ENCODE measurements at regions not wholly inside any gene's neighbourhood (a gene's known extent, or its start where the extent isn't known, plus 50 kb on each side); places are given as distances from the start of the nearest gene placed in this dataset.

- H3K4me1 ChIP-seq (ENCODE audit: control insufficient read depth, extremely low read depth, insufficient read depth, low read length) = peaks cover 8% of the 10 kb centered on the region
- no peaks in the 10 kb centered on the region for H4K20me1 ChIP-seq (ENCODE audit: control insufficient read depth, extremely low read depth, insufficient read depth, low read length)
- H3K79me2 ChIP-seq (ENCODE audit: control insufficient read depth, insufficient read depth, low read length) = no peaks in the 10 kb centered on the region
- no peaks in the 10 kb centered on the region for H3K9me3 ChIP-seq (ENCODE audit: control insufficient read depth, insufficient read depth, low read depth, low read length)
- no peaks in the 10 kb centered on the region for H3K36me3 ChIP-seq (ENCODE audit: control insufficient read depth, insufficient read depth, low read length)
- DNase-seq (ENCODE audit: low read depth in 2 of 2) = no peak
- no peak overlapping the region for H3K27ac ChIP-seq (ENCODE audit: insufficient read depth, low read length)
- TF ChIP-seq EZH2 (IDR thresholded peaks at IDR 0.05; ENCODE audit: low read length, missing control alignments) (no peak), CTCF (conservative IDR thresholded peaks at IDR 0.05 in 1 of 2, IDR thresholded peaks at IDR 0.05 in 1 of 2; ENCODE audit: low read depth in 1 of 2, low read length in 2 of 2) (no peak)
- H3K9ac ChIP-seq (ENCODE audit: insufficient read depth, low read length) = no peak overlapping the region
- H3K4me2 ChIP-seq (ENCODE audit: extremely low read depth, insufficient read depth, low read length) = no peak overlapping the region
- no peak overlapping the region for H2AFZ ChIP-seq (ENCODE audit: low read length)
- H3K4me3 ChIP-seq (replicated peaks in 1 of 4; ENCODE audit: control extremely low read depth in 1 of 4, insufficient read depth in 1 of 4, low read depth in 3 of 4, low read length in 4 of 4) = no peak overlapping the region
- no peaks in the 10 kb centered on the region for H3K27me3 ChIP-seq (ENCODE audit: control insufficient read depth, insufficient read depth, low read length)
These were observed 436.5 kb downstream of the LMO4 start for GRCh38 chr1:87765057-87765680.

GRCh38 chr1:87765681-87766070 is 437.0 kb downstream of the LMO4 start:
- Histone ChIP-seq H2AFZ (ENCODE audit: low read length) (no peak overlapping the region), H3K27ac (ENCODE audit: insufficient read depth, low read length) (no peak overlapping the region), H4K20me1 (ENCODE audit: control insufficient read depth, extremely low read depth, insufficient read depth, low read length) (no peaks in the 10 kb centered on the region), H3K4me3 (replicated peaks in 1 of 4; ENCODE audit: control extremely low read depth in 1 of 4, insufficient read depth in 1 of 4, low read depth in 3 of 4, low read length in 4 of 4) (no peak overlapping the region), H3K9me3 (ENCODE audit: control insufficient read depth, insufficient read depth, low read depth, low read length) (no peaks in the 10 kb centered on the region), H3K4me1 (ENCODE audit: control insufficient read depth, extremely low read depth, insufficient read depth, low read length) (peaks cover 8% of the 10 kb centered on the region), H3K36me3 (ENCODE audit: control insufficient read depth, insufficient read depth, low read length) (no peaks in the 10 kb centered on the region), H3K27me3 (ENCODE audit: control insufficient read depth, insufficient read depth, low read length) (no peaks in the 10 kb centered on the region), H3K79me2 (ENCODE audit: control insufficient read depth, insufficient read depth, low read length) (no peaks in the 10 kb centered on the region), H3K4me2 (ENCODE audit: extremely low read depth, insufficient read depth, low read length) (no peak overlapping the region), H3K9ac (ENCODE audit: insufficient read depth, low read length) (no peak overlapping the region)
- TF ChIP-seq EZH2 (IDR thresholded peaks at IDR 0.05; ENCODE audit: low read length, missing control alignments) (no peak), CTCF (conservative IDR thresholded peaks at IDR 0.05 in 1 of 2, IDR thresholded peaks at IDR 0.05 in 1 of 2; ENCODE audit: low read depth in 1 of 2, low read length in 2 of 2) (no peak)
- DNase-seq (ENCODE audit: low read depth in 2 of 2) = peak in 1 of 2 donors; percentile 39

- no peak for DNase-seq (ENCODE audit: low read depth in 2 of 2)
- H2AFZ ChIP-seq (ENCODE audit: low read length) = peak overlapping the region; percentile 15
- H3K9me3 ChIP-seq (ENCODE audit: control insufficient read depth, insufficient read depth, low read depth, low read length) = no peaks in the 10 kb centered on the region
- no peak overlapping the region for H3K9ac ChIP-seq (ENCODE audit: insufficient read depth, low read length)
- no peaks in the 10 kb centered on the region for H4K20me1 ChIP-seq (ENCODE audit: control insufficient read depth, extremely low read depth, insufficient read depth, low read length)
- H3K79me2 ChIP-seq (ENCODE audit: control insufficient read depth, insufficient read depth, low read length) = no peaks in the 10 kb centered on the region
- peak overlapping the region; percentile 6 for H3K4me2 ChIP-seq (ENCODE audit: extremely low read depth, insufficient read depth, low read length)
- TF ChIP-seq CTCF (conservative IDR thresholded peaks at IDR 0.05 in 1 of 2, IDR thresholded peaks at IDR 0.05 in 1 of 2; ENCODE audit: low read depth in 1 of 2, low read length in 2 of 2) (no peak), EZH2 (IDR thresholded peaks at IDR 0.05; ENCODE audit: low read length, missing control alignments) (no peak)
- H3K27me3 ChIP-seq (ENCODE audit: control insufficient read depth, insufficient read depth, low read length) = no peaks in the 10 kb centered on the region
- H3K36me3 ChIP-seq (ENCODE audit: control insufficient read depth, insufficient read depth, low read length) = no peaks in the 10 kb centered on the region
- no peak overlapping the region for H3K27ac ChIP-seq (ENCODE audit: insufficient read depth, low read length)
- peaks cover 8% of the 10 kb centered on the region for H3K4me1 ChIP-seq (ENCODE audit: control insufficient read depth, extremely low read depth, insufficient read depth, low read length)
- H3K4me3 ChIP-seq (replicated peaks in 1 of 4; ENCODE audit: control extremely low read depth in 1 of 4, insufficient read depth in 1 of 4, low read depth in 3 of 4, low read length in 4 of 4) = no peak overlapping the region
These were observed 438.1 kb downstream of the LMO4 start for GRCh38 chr1:87766737-87767136.

Measured in fibroblast of lung (primary cell).